ENCODE measurements at regions not wholly inside any gene's neighbourhood (a gene's known extent, or its start where the extent isn't known, plus 50 kb on each side); places are given as distances from the start of the nearest gene placed in this dataset.

GRCh38 chr3:82145742-82146141, 384.3 kb upstream of the GBE1 start:
- ChIA-PET CTCF (no interaction called here), POLR2A (no interaction called here)
- no peak for ATAC-seq (replicated peaks in 1 of 4)
- Mint-ChIP-seq H3K27me3 (no peaks in the 10 kb centered on the region), H3K36me3 (no peaks in the 10 kb centered on the region), H3K9me3 (no peaks in the 10 kb centered on the region), H3K4me1 (no peaks in the 10 kb centered on the region), H3K4me3 (no peak overlapping the region), H3K27ac (no peak overlapping the region)
- no peaks in the 10 kb centered on the region for H3K27me3 ChIP-seq (replicated peaks in 1 of 2; ENCODE audit: control insufficient read depth in 2 of 2, extremely low read depth in 1 of 2, insufficient read depth in 2 of 2, low read length in 1 of 2)
- no peak overlapping the region for H3K27ac ChIP-seq (ENCODE audit: low read length)
- H3K4me3 ChIP-seq (ENCODE audit: control insufficient read depth in 1 of 2, extremely low read depth in 1 of 2, low read length in 1 of 2): no peak overlapping the region
- DNase-seq: no peak
- no peaks in the 10 kb centered on the region for H3K4me1 ChIP-seq (ENCODE audit: control insufficient read depth in 1 of 2, extremely low read depth in 1 of 2, insufficient read depth in 2 of 2, low read length in 2 of 2)
- 100% methylated on average over 2 of the region's 2 CpGs for WGBS (ENCODE audit: insufficient coverage)
- H3K36me3 ChIP-seq (ENCODE audit: control insufficient read depth in 2 of 2, extremely low read depth in 1 of 2, insufficient read depth in 1 of 2, low read length in 1 of 2): no peaks in the 10 kb centered on the region
- H3K9me3 ChIP-seq: no peaks in the 10 kb centered on the region

DNA sequence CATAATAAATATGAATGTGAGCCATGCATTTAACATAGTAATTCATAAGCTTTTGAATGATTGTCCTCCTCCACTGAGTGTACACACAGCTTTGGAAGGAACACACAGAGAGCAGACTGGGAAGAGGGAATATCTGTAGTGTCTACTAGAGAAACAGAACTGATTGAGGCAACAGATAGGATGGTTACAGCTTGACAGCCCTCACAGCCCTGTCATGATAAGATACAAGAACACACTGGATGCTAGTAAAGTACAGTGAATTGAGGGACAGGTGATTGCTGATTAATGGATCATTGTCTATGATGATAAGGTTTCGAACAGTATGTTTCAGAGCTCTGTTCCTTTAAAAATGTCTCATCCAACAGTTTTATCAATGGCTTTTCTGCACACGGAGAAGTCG, 383.4 kb upstream of the GBE1 start:
- DNase-seq: no peak
- CTCF ChIA-PET: no interaction called here
- Histone ChIP-seq H3K36me3 (ENCODE audit: control insufficient read depth in 2 of 2, extremely low read depth in 1 of 2, insufficient read depth in 1 of 2, low read length in 1 of 2) (no peaks in the 10 kb centered on the region), H3K4me3 (ENCODE audit: control insufficient read depth in 1 of 2, extremely low read depth in 1 of 2, low read length in 1 of 2) (no peak overlapping the region), H3K27me3 (replicated peaks in 1 of 2; ENCODE audit: control insufficient read depth in 2 of 2, extremely low read depth in 1 of 2, insufficient read depth in 2 of 2, low read length in 1 of 2) (no peaks in the 10 kb centered on the region), H3K4me1 (ENCODE audit: control insufficient read depth in 1 of 2, extremely low read depth in 1 of 2, insufficient read depth in 2 of 2, low read length in 2 of 2) (no peaks in the 10 kb centered on the region), H3K9me3 (no peaks in the 10 kb centered on the region), H3K27ac (ENCODE audit: low read length) (no peak overlapping the region)
- H3K4me3 Mint-ChIP-seq: no peak overlapping the region
- H3K27me3 Mint-ChIP-seq: no peaks in the 10 kb centered on the region
- H3K9me3 Mint-ChIP-seq: no peaks in the 10 kb centered on the region
- ATAC-seq (replicated peaks in 1 of 4): no peak
- no CpG with 5 or more reads among the region's 3 CpGs for WGBS (ENCODE audit: insufficient coverage)
- no peaks in the 10 kb centered on the region for H3K4me1 Mint-ChIP-seq
- POLR2A ChIA-PET: no interaction called here
- H3K36me3 Mint-ChIP-seq: no peaks in the 10 kb centered on the region
- no peak overlapping the region for H3K27ac Mint-ChIP-seq

- Mint-ChIP-seq H3K36me3 (no peaks in the 10 kb centered on the region), H3K27me3 (no peaks in the 10 kb centered on the region), H3K27ac (no peak overlapping the region), H3K4me1 (no peaks in the 10 kb centered on the region), H3K9me3 (no peaks in the 10 kb centered on the region), H3K4me3 (no peak overlapping the region)
- no peak overlapping the region for H3K27ac ChIP-seq (ENCODE audit: low read length)
- no CpG with 5 or more reads among the region's 3 CpGs for WGBS (ENCODE audit: insufficient coverage)
- no peaks in the 10 kb centered on the region for H3K4me1 ChIP-seq (ENCODE audit: control insufficient read depth in 1 of 2, extremely low read depth in 1 of 2, insufficient read depth in 2 of 2, low read length in 2 of 2)
- ATAC-seq (replicated peaks in 1 of 4) (no peak), DNase-seq (no peak)
- H3K36me3 ChIP-seq (ENCODE audit: control insufficient read depth in 2 of 2, extremely low read depth in 1 of 2, insufficient read depth in 1 of 2, low read length in 1 of 2): no peaks in the 10 kb centered on the region
- ChIA-PET POLR2A (no interaction called here), CTCF (interaction anchor here in 1 of 2 donors (1.6 kb wide), 1 partner anchor 11 kb away, joined by 3 read pairs; no protein-coding TSS in a partner anchor)
- no peaks in the 10 kb centered on the region for H3K9me3 ChIP-seq
- H3K27me3 ChIP-seq (replicated peaks in 1 of 2; ENCODE audit: control insufficient read depth in 2 of 2, extremely low read depth in 1 of 2, insufficient read depth in 2 of 2, low read length in 1 of 2): no peaks in the 10 kb centered on the region
- no peak overlapping the region for H3K4me3 ChIP-seq (ENCODE audit: control insufficient read depth in 1 of 2, extremely low read depth in 1 of 2, low read length in 1 of 2)
These were observed 382.4 kb upstream of the GBE1 start for GRCh38 chr3:82143661-82144412.

DNA sequence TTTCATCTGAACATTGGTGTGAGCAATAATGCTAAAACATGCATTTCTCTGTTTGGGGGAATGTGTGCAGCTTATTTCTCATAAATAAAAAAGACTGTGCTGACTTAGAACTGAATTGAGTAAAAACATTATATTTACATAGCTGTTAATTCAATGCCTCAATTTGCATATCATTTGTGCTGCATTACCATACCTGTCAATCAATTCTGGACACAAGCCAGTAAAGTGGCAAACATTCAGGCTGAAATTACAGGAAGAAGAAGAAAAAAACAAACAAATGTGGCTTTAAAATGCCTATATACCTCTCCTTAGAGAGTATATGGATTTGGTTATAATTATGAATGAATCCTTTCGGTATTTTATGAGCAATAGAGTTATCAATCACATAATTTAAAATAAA, 380.1 kb upstream of the GBE1 start:
- no peaks in the 10 kb centered on the region for H3K4me1 Mint-ChIP-seq
- WGBS (ENCODE audit: insufficient coverage): no CpG with 5 or more reads among the region's 1 CpG

DNA sequence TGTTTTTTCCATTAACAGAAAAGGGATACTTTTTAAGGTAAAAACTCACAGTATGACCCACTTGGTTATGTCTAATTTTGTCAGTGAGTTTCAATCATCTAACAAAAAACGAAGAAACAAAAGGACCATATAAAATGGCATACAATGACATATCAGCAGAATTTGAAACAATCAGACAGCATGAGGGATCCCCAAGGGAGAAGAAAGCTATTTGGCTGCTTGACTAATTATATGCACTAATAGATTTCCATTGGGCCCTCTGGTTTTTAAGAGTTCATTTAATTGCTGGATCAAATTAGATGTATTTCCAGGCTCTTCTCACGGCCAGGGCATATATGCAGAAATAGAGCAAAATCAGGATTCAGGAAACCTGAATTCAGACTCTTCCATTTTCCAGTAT, 376.4 kb upstream of the GBE1 start:
- WGBS (ENCODE audit: insufficient coverage): no CpG with 5 or more reads among the region's 2 CpGs
- H3K27ac Mint-ChIP-seq: no peak overlapping the region
- H3K4me1 Mint-ChIP-seq: no peaks in the 10 kb centered on the region
- DNase-seq (no peak), ATAC-seq (replicated peaks in 1 of 4) (no peak)
- ChIA-PET POLR2A (interaction anchor here in 1 of 2 donors (0.6 to 0.7 kb wide), 2 partner anchors 16 to 835 kb away, joined by 3 to 4 read pairs; no protein-coding TSS in a partner anchor), CTCF (interaction anchor here in 1 of 2 donors (1.1 to 1.6 kb wide), 2 partner anchors 9 to 647 kb away, joined by 3 to 4 read pairs; no protein-coding TSS in a partner anchor)
- H3K9me3 ChIP-seq: no peaks in the 10 kb centered on the region
- H3K9me3 Mint-ChIP-seq: no peaks in the 10 kb centered on the region
- no peak overlapping the region for H3K4me3 ChIP-seq (ENCODE audit: control insufficient read depth in 1 of 2, extremely low read depth in 1 of 2, low read length in 1 of 2)
- no peaks in the 10 kb centered on the region for H3K27me3 ChIP-seq (replicated peaks in 1 of 2; ENCODE audit: control insufficient read depth in 2 of 2, extremely low read depth in 1 of 2, insufficient read depth in 2 of 2, low read length in 1 of 2)
- H3K27me3 Mint-ChIP-seq: peaks cover 0 to 2% of the 10 kb centered on the region in 2 donors
- H3K36me3 Mint-ChIP-seq: no peaks in the 10 kb centered on the region
- no peaks in the 10 kb centered on the region for H3K36me3 ChIP-seq (ENCODE audit: control insufficient read depth in 2 of 2, extremely low read depth in 1 of 2, insufficient read depth in 1 of 2, low read length in 1 of 2)
- no peak overlapping the region for H3K27ac ChIP-seq (ENCODE audit: low read length)
- H3K4me3 Mint-ChIP-seq: no peak overlapping the region
- H3K4me1 ChIP-seq (ENCODE audit: control insufficient read depth in 1 of 2, extremely low read depth in 1 of 2, insufficient read depth in 2 of 2, low read length in 2 of 2): no peaks in the 10 kb centered on the region

More for the DNA sequence above, 380.1 kb upstream of the GBE1 start:
- Histone ChIP-seq H3K27ac (ENCODE audit: low read length) (no peak overlapping the region), H3K4me3 (ENCODE audit: control insufficient read depth in 1 of 2, extremely low read depth in 1 of 2, low read length in 1 of 2) (no peak overlapping the region), H3K4me1 (ENCODE audit: control insufficient read depth in 1 of 2, extremely low read depth in 1 of 2, insufficient read depth in 2 of 2, low read length in 2 of 2) (no peaks in the 10 kb centered on the region), H3K27me3 (replicated peaks in 1 of 2; ENCODE audit: control insufficient read depth in 2 of 2, extremely low read depth in 1 of 2, insufficient read depth in 2 of 2, low read length in 1 of 2) (no peaks in the 10 kb centered on the region), H3K36me3 (ENCODE audit: control insufficient read depth in 2 of 2, extremely low read depth in 1 of 2, insufficient read depth in 1 of 2, low read length in 1 of 2) (no peaks in the 10 kb centered on the region), H3K9me3 (no peaks in the 10 kb centered on the region)
- H3K4me3 Mint-ChIP-seq: no peak overlapping the region
- ChIA-PET POLR2A (no interaction called here), CTCF (interaction anchor here in 1 of 2 donors (0.5 kb wide), 1 partner anchor 19 kb away, joined by 3 read pairs; no protein-coding TSS in a partner anchor)
- no peak for DNase-seq
- no peaks in the 10 kb centered on the region for H3K9me3 Mint-ChIP-seq
- no peaks in the 10 kb centered on the region for H3K27me3 Mint-ChIP-seq
- no peaks in the 10 kb centered on the region for H3K36me3 Mint-ChIP-seq
- no peak overlapping the region for H3K27ac Mint-ChIP-seq
- ATAC-seq (replicated peaks in 1 of 4): no peak

DNA sequence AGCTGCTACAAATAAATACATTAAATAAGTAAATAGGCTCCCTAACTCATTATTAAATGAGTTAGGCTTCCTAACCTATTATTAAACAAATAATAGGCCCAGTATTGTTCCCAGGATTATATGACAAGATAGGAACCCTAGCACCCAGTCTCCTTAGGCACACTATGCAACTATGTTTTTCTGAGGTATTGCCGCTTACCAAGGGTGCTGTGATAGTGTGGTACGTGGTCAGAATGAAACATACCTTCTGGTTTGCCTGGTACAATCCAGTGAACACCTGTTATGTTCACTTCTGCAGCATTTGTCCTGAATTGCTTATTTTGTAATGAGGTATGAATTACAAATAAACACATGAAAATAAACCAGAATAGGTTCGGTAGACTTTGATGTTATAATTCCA, 375.6 kb upstream of the GBE1 start:
- Mint-ChIP-seq H3K27me3 (peaks cover 0 to 6% of the 10 kb centered on the region in 2 donors), H3K36me3 (no peaks in the 10 kb centered on the region), H3K4me3 (no peak overlapping the region), H3K4me1 (no peaks in the 10 kb centered on the region), H3K27ac (no peak overlapping the region), H3K9me3 (no peaks in the 10 kb centered on the region)
- no peaks in the 10 kb centered on the region for H3K4me1 ChIP-seq (ENCODE audit: control insufficient read depth in 1 of 2, extremely low read depth in 1 of 2, insufficient read depth in 2 of 2, low read length in 2 of 2)
- no peaks in the 10 kb centered on the region for H3K36me3 ChIP-seq (ENCODE audit: control insufficient read depth in 2 of 2, extremely low read depth in 1 of 2, insufficient read depth in 1 of 2, low read length in 1 of 2)
- ATAC-seq (replicated peaks in 1 of 4) (no peak), DNase-seq (no peak)
- H3K27ac ChIP-seq (ENCODE audit: low read length): no peak overlapping the region
- CTCF ChIA-PET: interaction anchor here (0.6 to 1.6 kb wide), 3 partner anchors 9 to 646 kb away, joined by 3 to 4 read pairs (median 3); no protein-coding TSS in a partner anchor
- WGBS (ENCODE audit: insufficient coverage): no CpG with 5 or more reads among the region's 3 CpGs
- no peak overlapping the region for H3K4me3 ChIP-seq (ENCODE audit: control insufficient read depth in 1 of 2, extremely low read depth in 1 of 2, low read length in 1 of 2)
- H3K27me3 ChIP-seq (replicated peaks in 1 of 2; ENCODE audit: control insufficient read depth in 2 of 2, extremely low read depth in 1 of 2, insufficient read depth in 2 of 2, low read length in 1 of 2): no peaks in the 10 kb centered on the region
- no peaks in the 10 kb centered on the region for H3K9me3 ChIP-seq
- POLR2A ChIA-PET: no interaction called here
